Loucy (cell line): ENCODE measurements at regions not wholly inside any gene's neighbourhood (a gene's known extent, or its start where the extent isn't known, plus 50 kb on each side); places are given as distances from the start of the nearest gene placed in this dataset.

Source experiments
- H2AFZ ChIP-seq: fragments of 200-600 bp; sonication (generic); 2 replicates; pipeline ENCODE4 v1.6.0; 2016; ENCODE audit warnings: antibody characterized with exemption, mild to moderate bottlenecking, low read length, moderate library complexity
- H3F3A ChIP-seq: fragments of 200-600 bp; 2 replicates; pipeline ENCODE4 v1.6.0; 2016; ENCODE audit warnings: antibody characterized with exemption, low read depth, mild to moderate bottlenecking
- H3K27me3 ChIP-seq: fragments of 200-600 bp; sonication (generic); 2 replicates; pipeline ENCODE4 v1.6.1; 2014; ENCODE audit warnings: low read length, mild to moderate bottlenecking; ENCODE audit not compliant: insufficient read depth, poor library complexity, severe bottlenecking
- H3K36me3 ChIP-seq: fragments of 200-600 bp; sonication (generic); 2 replicates; pipeline ENCODE4 v1.6.1; 2016; ENCODE audit warnings: low read length; ENCODE audit not compliant: insufficient read depth
- H3K4me1 ChIP-seq: fragments of 200-600 bp; sonication (generic); 2 replicates; pipeline ENCODE4 v1.5.1; 2014; ENCODE audit warnings: low read length, mild to moderate bottlenecking; ENCODE audit not compliant: insufficient read depth, poor library complexity, severe bottlenecking
- H3K4me2 ChIP-seq: fragments of 200-600 bp; sonication (generic); 2 replicates; pipeline ENCODE4 v1.6.0; 2014; ENCODE audit warnings: antibody characterized with exemption, low read length, low read depth, mild to moderate bottlenecking; ENCODE audit not compliant: poor library complexity, severe bottlenecking
- H3K4me3 ChIP-seq: fragments of 200-600 bp; sonication (generic); 2 replicates; pipeline ENCODE4 v1.5.1; 2014; ENCODE audit warnings: low read length, mild to moderate bottlenecking, mixed read lengths; ENCODE audit not compliant: poor library complexity, severe bottlenecking
- H3K79me2 ChIP-seq: fragments of 200-600 bp; sonication (generic); 2 replicates; pipeline ENCODE4 v1.6.1; 2014; ENCODE audit warnings: low read length; ENCODE audit not compliant: insufficient read depth
- H3K9ac ChIP-seq: fragments of 200-600 bp; sonication (generic); 2 replicates; pipeline ENCODE4 v1.6.0; 2014; ENCODE audit warnings: mild to moderate bottlenecking, low read depth, low read length, moderate library complexity; ENCODE audit not compliant: poor library complexity, severe bottlenecking
- H3K9me2 ChIP-seq: fragments of 200-600 bp; sonication (generic); replicated peaks from 2 replicates; pipeline ENCODE4 v1.6.1; 2016; ENCODE audit warnings: low read depth, low read length, mixed read lengths
- H3K9me3 ChIP-seq: fragments of 200-600 bp; sonication (generic); 2 replicates; pipeline ENCODE4 v1.6.1; 2014; ENCODE audit warnings: mild to moderate bottlenecking, antibody characterized with exemption, low read length, low read depth; ENCODE audit not compliant: insufficient read depth
- H4K20me1 ChIP-seq: fragments of 200-600 bp; sonication (generic); 2 replicates; pipeline ENCODE4 v1.6.0; 2014; ENCODE audit warnings: antibody characterized with exemption, low read length, mild to moderate bottlenecking; ENCODE audit not compliant: insufficient read depth, poor library complexity, severe bottlenecking
- CTCF ChIP-seq: fragments of 200-600 bp; sonication (generic); conservative IDR thresholded peaks from 2 replicates; pipeline ENCODE4 v1.5.1; 2014; ENCODE audit warnings: mild to moderate bottlenecking, antibody characterized with exemption, low read length
- EZH2phosphoT487 ChIP-seq: fragments of 200-600 bp; IDR thresholded peaks from 2 replicates; pipeline ENCODE4 v1.6.1; 2018; ENCODE audit warnings: antibody characterized with exemption, mild to moderate bottlenecking, moderate library complexity, borderline replicate concordance

GRCh38 chr1:72482736-72483413 is 200.5 kb upstream of the NEGR1 start:
- Histone ChIP-seq H4K20me1 (no peaks in the 10 kb centered on the region), H3K36me3 (no peaks in the 10 kb centered on the region), H2AFZ (no peak overlapping the region), H3K4me2 (no peak overlapping the region), H3F3A (no peaks in the 10 kb centered on the region), H3K9ac (no peak overlapping the region), H3K27me3 (no peaks in the 10 kb centered on the region), H3K79me2 (no peaks in the 10 kb centered on the region), H3K9me3 (no peaks in the 10 kb centered on the region), H3K4me3 (no peak overlapping the region), H3K4me1 (no peaks in the 10 kb centered on the region), H3K9me2 (no peaks in the 10 kb centered on the region)
- no peak for TF ChIP-seq CTCF
- no peak for TF ChIP-seq EZH2phosphoT487

GRCh38 chr1:72481420-72481970 is 199.2 kb upstream of the NEGR1 start:
- Histone ChIP-seq H3K9me3 (no peaks in the 10 kb centered on the region), H3K79me2 (no peaks in the 10 kb centered on the region), H3K27me3 (no peaks in the 10 kb centered on the region), H3K4me3 (no peak overlapping the region), H4K20me1 (no peaks in the 10 kb centered on the region), H3K4me2 (no peak overlapping the region), H3K9ac (no peak overlapping the region), H2AFZ (no peak overlapping the region), H3K36me3 (no peaks in the 10 kb centered on the region), H3K9me2 (no peaks in the 10 kb centered on the region), H3F3A (no peaks in the 10 kb centered on the region), H3K4me1 (no peaks in the 10 kb centered on the region)
- TF ChIP-seq EZH2phosphoT487 (no peak), CTCF (no peak)

- no peak overlapping the region for H3K4me2 ChIP-seq
- no peaks in the 10 kb centered on the region for H4K20me1 ChIP-seq
- H3K4me1 ChIP-seq = no peaks in the 10 kb centered on the region
- no peaks in the 10 kb centered on the region for H3K9me2 ChIP-seq
- no peak overlapping the region for H3K4me3 ChIP-seq
- no peaks in the 10 kb centered on the region for H3K9me3 ChIP-seq
- no peak overlapping the region for H3K9ac ChIP-seq
- H2AFZ ChIP-seq = no peak overlapping the region
- H3K36me3 ChIP-seq = no peaks in the 10 kb centered on the region
- H3F3A ChIP-seq = no peaks in the 10 kb centered on the region
- TF ChIP-seq EZH2phosphoT487 = no peak
- no peak for TF ChIP-seq CTCF
- H3K27me3 ChIP-seq = no peaks in the 10 kb centered on the region
- H3K79me2 ChIP-seq = no peaks in the 10 kb centered on the region
Measured at GRCh38 chr1:72466376-72466775, 184.0 kb upstream of the NEGR1 start.
